Right atrium auricular region (tissue), 2 donors: ENCODE measurements at regions not wholly inside any gene's neighbourhood (a gene's known extent, or its start where the extent isn't known, plus 50 kb on each side); places are given as distances from the start of the nearest gene placed in this dataset.

Experiments
- DNase-seq: peaks from one replicate; pipeline ENCODE4 v3.0.0-alpha.2; 2019; ENCODE audit warnings: low spot score
- H3K27ac ChIP-seq, 2 donors: fragments of 200-600 bp; sonication (generic); 1 replicate in 1 of 2; 2 replicates in 1 of 2; pipeline ENCODE4 v1.5.1; 2016 to 2019
- H3K27me3 ChIP-seq, 2 donors: fragments of 200-600 bp; sonication (generic); one replicate each; pipeline versions ENCODE4 v1.5.1 to v1.6.0; 2017 to 2019
- H3K36me3 ChIP-seq: fragments of 200-600 bp; sonication (generic); one replicate; pipeline ENCODE4 v1.5.1; 2016
- H3K4me1 ChIP-seq, 2 donors: fragments of 200-600 bp; sonication (generic); one replicate each; pipeline versions ENCODE4 v1.5.1 to v1.6.0; 2017 to 2019
- H3K4me3 ChIP-seq, 2 donors: fragments of 200-600 bp; sonication (generic); 1 replicate in 1 of 2; 2 replicates in 1 of 2; pipeline ENCODE4 v1.5.1; 2017 to 2019; ENCODE audit warnings: mild to moderate bottlenecking in 1 of 2, moderate library complexity in 1 of 2
- H3K9me3 ChIP-seq, 2 donors: fragments of 200-600 bp; sonication (generic); one replicate each; pipeline ENCODE4 v1.5.1; 2019
- CTCF ChIP-seq, 2 donors: fragments of 200-600 bp; sonication (generic); IDR thresholded peaks; one replicate each; pipeline ENCODE4 v1.5.1; 2019; ENCODE audit warnings: antibody characterized with exemption in 2 of 2

- DNase-seq = no peak
- Histone ChIP-seq H3K36me3 (no peaks in the 10 kb centered on the region), H3K4me3 (no peak overlapping the region), H3K27ac (no peak overlapping the region), H3K9me3 (no peaks in the 10 kb centered on the region), H3K27me3 (no peaks in the 10 kb centered on the region), H3K4me1 (no peaks in the 10 kb centered on the region)
- TF ChIP-seq CTCF (IDR thresholded peaks at IDR 0.05) = no peak
Measured at GRCh38 chr10:130746311-130746710, 565.2 kb downstream of the TCERG1L start.

GRCh38 chr10:130747356-130747755 lies 564.2 kb downstream of the TCERG1L start:
- no peaks in the 10 kb centered on the region for H3K27me3 ChIP-seq
- no peak for DNase-seq
- TF ChIP-seq CTCF (IDR thresholded peaks at IDR 0.05) = no peak

GRCh38 chr10:130747946-130748345 lies 563.6 kb downstream of the TCERG1L start:
- DNase-seq = no peak
- no peaks in the 10 kb centered on the region for H3K27me3 ChIP-seq
- no peak overlapping the region for H3K27ac ChIP-seq
- no peak overlapping the region for H3K4me3 ChIP-seq
- TF ChIP-seq CTCF (IDR thresholded peaks at IDR 0.05) = no peak
- H3K4me1 ChIP-seq = no peaks in the 10 kb centered on the region
- no peaks in the 10 kb centered on the region for H3K36me3 ChIP-seq
- H3K9me3 ChIP-seq = no peaks in the 10 kb centered on the region

More at GRCh38 chr10:130747356-130747755, 564.2 kb downstream of the TCERG1L start:
- no peak overlapping the region for H3K27ac ChIP-seq
- no peaks in the 10 kb centered on the region for H3K4me1 ChIP-seq
- no peaks in the 10 kb centered on the region for H3K9me3 ChIP-seq
- no peak overlapping the region for H3K4me3 ChIP-seq
- H3K36me3 ChIP-seq = no peaks in the 10 kb centered on the region

GRCh38 chr10:130748409-130749057 lies 563.0 kb downstream of the TCERG1L start:
- no peak for DNase-seq
- no peak overlapping the region for H3K4me3 ChIP-seq
- H3K4me1 ChIP-seq = no peaks in the 10 kb centered on the region
- no peak overlapping the region for H3K27ac ChIP-seq
- no peaks in the 10 kb centered on the region for H3K9me3 ChIP-seq
- H3K27me3 ChIP-seq = no peaks in the 10 kb centered on the region
- no peak for TF ChIP-seq CTCF (IDR thresholded peaks at IDR 0.05)
- H3K36me3 ChIP-seq = no peaks in the 10 kb centered on the region

GRCh38 chr10:130749911-130750310 lies 561.6 kb downstream of the TCERG1L start:
- Histone ChIP-seq H3K4me1 (no peaks in the 10 kb centered on the region), H3K27ac (no peak overlapping the region), H3K27me3 (no peaks in the 10 kb centered on the region), H3K36me3 (no peaks in the 10 kb centered on the region), H3K4me3 (no peak overlapping the region), H3K9me3 (no peaks in the 10 kb centered on the region)
- TF ChIP-seq CTCF (IDR thresholded peaks at IDR 0.05) = no peak
- DNase-seq = no peak

- no peaks in the 10 kb centered on the region for H3K36me3 ChIP-seq
- no peak for DNase-seq
- no peaks in the 10 kb centered on the region for H3K9me3 ChIP-seq
- no peaks in the 10 kb centered on the region for H3K4me1 ChIP-seq
- no peak overlapping the region for H3K27ac ChIP-seq
- no peak for TF ChIP-seq CTCF (IDR thresholded peaks at IDR 0.05)
- no peak overlapping the region for H3K4me3 ChIP-seq
- H3K27me3 ChIP-seq = no peaks in the 10 kb centered on the region
Measured at GRCh38 chr10:130750441-130750840, 561.1 kb downstream of the TCERG1L start.
